MCF 10A (cell line): ENCODE measurements at regions not wholly inside any gene's neighbourhood (a gene's known extent, or its start where the extent isn't known, plus 50 kb on each side); places are given as distances from the start of the nearest gene placed in this dataset.

ENCODE experiments used
- BruUV-seq: library from RNA; stranded (reverse); fragments of 400-500 nt; replicated peaks from 2 replicates; lab custom pipeline; 2021; lab: Mats Ljungman, UMichigan
- CTCF ChIA-PET: fragments of 300-600 bp; sonication (Branson Sonifier 250); formaldehyde crosslinking; extraction: SDS; loops from one replicate; lab custom pipeline; 2021; ENCODE audit warnings: antibody characterized with exemption, inconsistent platforms; lab: Yijun Ruan, JAX
- POLR2A ChIA-PET: fragments of 300-600, 350-650 bp; sonication (Branson Sonifier 250); formaldehyde crosslinking; extraction: SDS; loops from one replicate; lab custom pipeline; 2020; ENCODE audit warnings: antibody characterized with exemption, inconsistent platforms; lab: Yijun Ruan, JAX
- DNase-seq: peaks from one replicate; pipeline ENCODE4 v3.0.0-alpha.2; 2018; ENCODE audit not compliant: unreplicated experiment
- H3K27ac Mint-ChIP-seq: one replicate; pipeline ENCODE4 v1.8.0; 2022; ENCODE audit warnings: mild to moderate bottlenecking, low read depth, mixed read lengths; ENCODE audit not compliant: unreplicated experiment
- H3K27me3 Mint-ChIP-seq: one replicate; pipeline ENCODE4 v1.8.0; 2022; ENCODE audit warnings: mixed read lengths; ENCODE audit not compliant: insufficient read depth, unreplicated experiment
- H3K36me3 Mint-ChIP-seq: one replicate; pipeline ENCODE4 v1.8.0; 2022; ENCODE audit warnings: mild to moderate bottlenecking, moderate library complexity, mixed read lengths; ENCODE audit not compliant: insufficient read depth, unreplicated experiment
- H3K4me1 Mint-ChIP-seq: one replicate; pipeline ENCODE4 v1.8.0; 2022; ENCODE audit warnings: mixed read lengths; ENCODE audit not compliant: insufficient read depth, unreplicated experiment
- H3K4me3 Mint-ChIP-seq: one replicate; pipeline ENCODE4 v1.8.0; 2022; ENCODE audit warnings: mild to moderate bottlenecking, moderate library complexity, mixed read lengths; ENCODE audit not compliant: unreplicated experiment
- H3K9me3 Mint-ChIP-seq: one replicate; pipeline ENCODE4 v1.8.0; 2022; ENCODE audit warnings: mixed read lengths; ENCODE audit not compliant: unreplicated experiment
- CTCF ChIP-seq: fragments of 200-600 bp; IDR thresholded peaks from one replicate; pipeline ENCODE4 v1.8.0; 2022; ENCODE audit warnings: antibody characterized with exemption, mild to moderate bottlenecking; ENCODE audit not compliant: unreplicated experiment
- intact Hi-C: fragments of 100-400 bp; cut with micrococcal nuclease; formaldehyde crosslinking; loops from 2 replicates; pipeline ENCODE4 v1.14.1; 2022

GRCh38 chr9:8078641-8079140, 279.1 kb upstream of the DMAC1 start:
- POLR2A ChIA-PET, result no interaction called here
- Mint-ChIP-seq H3K4me3 (no peak overlapping the region), H3K36me3 (no peaks in the 10 kb centered on the region), H3K27me3 (no peaks in the 10 kb centered on the region), H3K9me3 (peaks cover 15% of the 10 kb centered on the region), H3K27ac (no peak overlapping the region), H3K4me1 (no peaks in the 10 kb centered on the region)
- CTCF ChIA-PET, result no interaction called here
- TF ChIP-seq CTCF, result no peak
- intact Hi-C loops, result no loop called here
- DNase-seq, result no peak
- BruUV-seq, result no TSS peak

- peaks cover 10% of the 10 kb centered on the region for H3K9me3 Mint-ChIP-seq
- no peak for DNase-seq
- H3K36me3 Mint-ChIP-seq, result no peaks in the 10 kb centered on the region
- no peak overlapping the region for H3K27ac Mint-ChIP-seq
- no peaks in the 10 kb centered on the region for H3K4me1 Mint-ChIP-seq
- ChIA-PET POLR2A (no interaction called here), CTCF (interaction anchor here (0.6 kb wide), 1 partner anchor 688 kb away, joined by 5 read pairs; no protein-coding TSS in a partner anchor)
- no peak for TF ChIP-seq CTCF
- no TSS peak for BruUV-seq
- H3K27me3 Mint-ChIP-seq, result no peaks in the 10 kb centered on the region
- H3K4me3 Mint-ChIP-seq, result no peak overlapping the region
- intact Hi-C loops, result no loop called here
Observed at GRCh38 chr9:8074713-8075286, 275.2 kb upstream of the DMAC1 start.

GRCh38 chr9:8071445-8071798, 271.8 kb upstream of the DMAC1 start:
- Mint-ChIP-seq H3K4me1 (no peaks in the 10 kb centered on the region), H3K36me3 (no peaks in the 10 kb centered on the region), H3K4me3 (no peak overlapping the region), H3K9me3 (peaks cover 30% of the 10 kb centered on the region), H3K27ac (no peak overlapping the region), H3K27me3 (no peaks in the 10 kb centered on the region)
- intact Hi-C loops, result no loop called here
- no peak for DNase-seq
- BruUV-seq, result no TSS peak
- ChIA-PET CTCF (no interaction called here), POLR2A (no interaction called here)
- TF ChIP-seq CTCF, result no peak

- ChIA-PET POLR2A (no interaction called here), CTCF (no interaction called here)
- Mint-ChIP-seq H3K36me3 (no peaks in the 10 kb centered on the region), H3K9me3 (peaks cover 30% of the 10 kb centered on the region), H3K27ac (no peak overlapping the region), H3K4me1 (no peaks in the 10 kb centered on the region), H3K27me3 (no peaks in the 10 kb centered on the region), H3K4me3 (no peak overlapping the region)
- no TSS peak for BruUV-seq
- DNase-seq, result no peak
- intact Hi-C loops, result no loop called here
- TF ChIP-seq CTCF, result no peak
Observed at GRCh38 chr9:8070779-8071444, 271.3 kb upstream of the DMAC1 start.
